Liver (tissue), 3 donors: ENCODE measurements at regions not wholly inside any gene's neighbourhood (a gene's known extent, or its start where the extent isn't known, plus 50 kb on each side); places are given as distances from the start of the nearest gene placed in this dataset.

Experiments
- CTCF ChIP-seq: fragments of 150-350 bp; IDR thresholded peaks from 2 replicates; pipeline ENCODE4 v1.5.1; 2017; ENCODE audit warnings: improper control_type of control experiment, low read depth, low read length; ENCODE audit not compliant: missing input control
- TAF1 ChIP-seq: conservative IDR thresholded peaks from 2 replicates; pipeline ENCODE4 v1.6.1; 2016; ENCODE audit warnings: antibody characterized with exemption, mild to moderate bottlenecking
- ZBTB33 ChIP-seq: IDR thresholded peaks from 2 replicates; pipeline ENCODE4 v1.6.1; 2016; ENCODE audit warnings: antibody characterized with exemption
- donor health status: healthy.
- donor health status: healthy.

GRCh38 chr1:209412036-209412435, 171.5 kb upstream of the CAMK1G start:
- TF ChIP-seq TAF1, result no peak
- TF ChIP-seq CTCF, result no peak
- no peak for TF ChIP-seq ZBTB33
